ENCODE measurements at regions not wholly inside any gene's neighbourhood (a gene's known extent, or its start where the extent isn't known, plus 50 kb on each side); places are given as distances from the start of the nearest gene placed in this dataset.

GRCh38 chr5:124234770-124235562 is 511.5 kb downstream of the ZNF608 start:
- no peak for DNase-seq (ENCODE audit: low read depth)
- no peak overlapping the region for H3K4me3 ChIP-seq (ENCODE audit: control insufficient read depth, low read depth, low read length)
- TF ChIP-seq CTCF (IDR thresholded peaks at IDR 0.05; ENCODE audit: control insufficient read depth, insufficient read depth, low read depth, low read length, missing control alignments), result no peak

DNA sequence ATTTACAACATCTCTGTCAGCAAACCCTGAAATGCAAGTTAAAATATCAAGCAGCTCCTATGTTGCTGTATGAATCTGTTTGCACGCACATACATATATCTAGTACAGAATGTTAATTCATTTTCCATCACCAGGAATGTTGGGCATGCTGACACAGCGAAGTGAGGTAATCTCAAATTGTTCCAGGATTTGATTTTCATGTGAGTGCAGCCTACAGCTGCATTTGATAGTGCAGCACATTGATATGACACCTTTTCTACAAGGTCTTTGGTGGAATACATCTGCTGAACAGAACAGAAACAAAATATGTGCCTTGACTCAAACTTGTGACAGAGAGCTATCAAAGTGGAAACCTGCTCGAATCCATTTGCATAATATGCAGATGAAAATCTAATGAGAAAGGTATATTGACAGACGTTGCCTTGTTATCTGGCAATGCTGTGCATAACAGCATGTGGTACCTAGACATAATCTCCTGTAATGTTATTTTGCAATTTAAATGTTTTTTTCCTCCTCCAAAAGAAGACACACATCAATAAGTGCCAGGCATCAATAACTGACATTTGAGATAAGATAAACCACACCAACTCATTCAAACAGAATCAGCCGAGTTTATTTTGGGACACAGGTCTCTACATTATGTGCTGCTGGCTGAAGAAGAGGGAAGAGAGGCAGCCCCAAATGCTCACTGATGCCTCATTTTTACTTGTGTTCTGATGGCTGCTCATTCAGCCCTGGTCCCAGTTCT is 512.2 kb downstream of the ZNF608 start:
- no peak for TF ChIP-seq CTCF (IDR thresholded peaks at IDR 0.05; ENCODE audit: control insufficient read depth, insufficient read depth, low read depth, low read length, missing control alignments)
- DNase-seq (ENCODE audit: low read depth), result no peak
- no peak overlapping the region for H3K4me3 ChIP-seq (ENCODE audit: control insufficient read depth, low read depth, low read length)

- TF ChIP-seq CTCF (IDR thresholded peaks at IDR 0.05; ENCODE audit: control insufficient read depth, insufficient read depth, low read depth, low read length, missing control alignments), result no peak
- no peak overlapping the region for H3K4me3 ChIP-seq (ENCODE audit: control insufficient read depth, low read depth, low read length)
- DNase-seq (ENCODE audit: low read depth), result no peak
Observed at GRCh38 chr5:124232515-124232914, 513.9 kb downstream of the ZNF608 start.

DNA sequence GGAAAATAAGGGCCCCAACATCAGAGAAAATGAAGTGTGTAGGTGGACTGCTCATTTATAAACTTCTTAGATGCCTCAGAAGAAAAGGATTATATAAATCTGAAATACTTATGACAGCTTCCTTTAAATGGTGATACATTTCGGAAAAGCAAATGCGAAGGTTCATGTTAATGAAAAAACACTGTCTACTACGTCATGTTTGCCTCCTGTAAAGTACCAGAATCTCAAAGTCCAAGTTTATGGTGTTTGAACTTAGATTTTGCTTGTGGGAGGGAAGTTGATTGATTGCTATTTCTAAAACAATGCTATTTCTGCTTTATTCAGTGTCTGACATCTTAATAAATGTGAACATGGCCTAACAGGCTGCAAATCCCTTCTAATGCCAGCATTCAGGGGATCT is 514.6 kb downstream of the ZNF608 start:
- no peak overlapping the region for H3K4me3 ChIP-seq (ENCODE audit: control insufficient read depth, low read depth, low read length)
- no peak for TF ChIP-seq CTCF (IDR thresholded peaks at IDR 0.05; ENCODE audit: control insufficient read depth, insufficient read depth, low read depth, low read length, missing control alignments)
- no peak for DNase-seq (ENCODE audit: low read depth)

DNA sequence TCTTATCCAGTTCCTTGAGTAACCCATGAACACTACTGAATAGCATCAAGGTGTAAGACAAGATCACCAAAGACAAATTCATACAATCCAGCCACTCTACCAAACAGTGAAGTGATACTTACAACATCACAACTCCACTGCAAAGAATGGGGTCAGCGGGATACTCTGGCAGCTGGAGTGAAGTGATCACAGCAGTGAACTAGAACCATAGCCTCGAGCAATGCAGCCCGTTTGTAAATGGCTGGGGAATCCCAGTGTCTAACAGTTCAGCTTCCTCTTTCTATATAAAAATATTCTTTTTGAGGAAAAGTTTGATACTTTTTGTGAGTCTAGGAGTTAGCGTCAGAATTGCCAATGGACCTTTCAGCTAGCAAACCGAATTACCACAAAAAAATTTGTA is 515.2 kb downstream of the ZNF608 start:
- no peak for TF ChIP-seq CTCF (IDR thresholded peaks at IDR 0.05; ENCODE audit: control insufficient read depth, insufficient read depth, low read depth, low read length, missing control alignments)
- no peak for DNase-seq (ENCODE audit: low read depth)

DNA sequence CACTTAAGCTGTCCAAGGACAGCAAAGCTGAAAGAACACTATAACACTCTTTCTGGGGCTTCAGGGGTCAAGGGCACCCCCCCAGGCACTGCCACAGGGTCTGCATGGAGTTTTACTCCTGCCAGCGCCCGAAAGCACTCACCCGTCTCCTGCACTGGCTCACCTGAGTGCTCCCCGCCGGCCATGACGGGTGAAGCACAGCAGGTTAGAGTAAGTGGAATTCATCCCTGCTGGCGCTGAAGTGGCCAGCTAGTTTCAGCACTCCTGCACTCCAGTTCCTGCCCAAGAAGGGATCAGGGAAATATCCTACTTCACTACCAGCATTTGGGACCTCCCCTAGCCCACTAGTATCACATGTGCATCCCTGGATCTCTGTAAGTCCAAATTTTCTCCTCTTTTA is 516.0 kb downstream of the ZNF608 start:
- TF ChIP-seq CTCF (IDR thresholded peaks at IDR 0.05; ENCODE audit: control insufficient read depth, insufficient read depth, low read depth, low read length, missing control alignments), result no peak
- H3K4me3 ChIP-seq (ENCODE audit: control insufficient read depth, low read depth, low read length), result no peak overlapping the region
- no peak for DNase-seq (ENCODE audit: low read depth)

More for the DNA sequence above, 515.2 kb downstream of the ZNF608 start:
- no peak overlapping the region for H3K4me3 ChIP-seq (ENCODE audit: control insufficient read depth, low read depth, low read length)
